NCI-H524 treated with DMSO at 0.1 percent for 48 hours (cell line): ENCODE measurements at regions not wholly inside any gene's neighbourhood (a gene's known extent, or its start where the extent isn't known, plus 50 kb on each side); places are given as distances from the start of the nearest gene placed in this dataset.
"Not testable (repeated sequence)": the region's sequence is repeated elsewhere in the genome, so short reads cannot be mapped to it uniquely, and the experiment has no call there.

ENCODE experiments used
- DNase-seq: peaks from one replicate; lab custom pipeline; 2025; lab: John Stamatoyannopoulos, UW

DNA sequence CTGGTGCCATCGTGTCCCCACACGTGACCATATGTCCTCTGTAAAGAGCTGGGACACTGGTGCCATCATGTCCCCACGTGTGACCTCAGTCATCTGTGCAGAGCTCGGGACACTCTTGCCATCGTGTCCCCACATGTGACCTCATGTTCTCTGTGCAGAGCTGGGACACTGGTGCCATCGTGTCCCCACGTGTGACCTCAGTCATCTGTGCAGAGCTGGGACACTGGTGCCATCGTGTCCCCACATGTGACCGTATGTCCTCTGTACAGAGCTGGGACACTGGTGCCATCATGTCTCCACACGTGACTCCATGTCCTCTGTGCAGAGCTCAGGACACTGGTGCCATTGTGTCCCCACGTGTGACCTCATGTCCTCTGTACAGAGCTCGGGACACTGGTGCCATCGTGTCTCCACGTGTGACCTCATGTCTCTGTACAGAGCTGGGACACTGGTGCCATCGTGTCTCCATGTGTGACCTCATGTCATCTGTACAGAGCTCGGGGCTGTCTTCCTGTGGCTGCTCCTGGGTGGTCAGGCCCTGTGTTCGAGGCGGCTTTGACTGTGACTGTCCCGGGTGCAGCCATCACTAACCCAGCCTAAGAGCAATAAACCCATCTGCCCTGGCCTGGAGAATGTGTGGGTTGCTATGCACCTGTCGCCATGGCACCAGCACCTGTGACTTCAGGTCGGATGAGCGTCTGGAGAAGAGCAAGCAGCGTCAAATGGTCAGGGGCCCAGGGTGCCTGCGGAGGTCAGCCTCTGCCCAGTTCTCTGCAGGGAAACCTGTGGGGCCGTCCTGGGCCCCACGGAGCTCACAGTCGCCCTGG lies 334.4 kb downstream of the ADGRD1 start:
- DNase-seq, result no peak

DNA sequence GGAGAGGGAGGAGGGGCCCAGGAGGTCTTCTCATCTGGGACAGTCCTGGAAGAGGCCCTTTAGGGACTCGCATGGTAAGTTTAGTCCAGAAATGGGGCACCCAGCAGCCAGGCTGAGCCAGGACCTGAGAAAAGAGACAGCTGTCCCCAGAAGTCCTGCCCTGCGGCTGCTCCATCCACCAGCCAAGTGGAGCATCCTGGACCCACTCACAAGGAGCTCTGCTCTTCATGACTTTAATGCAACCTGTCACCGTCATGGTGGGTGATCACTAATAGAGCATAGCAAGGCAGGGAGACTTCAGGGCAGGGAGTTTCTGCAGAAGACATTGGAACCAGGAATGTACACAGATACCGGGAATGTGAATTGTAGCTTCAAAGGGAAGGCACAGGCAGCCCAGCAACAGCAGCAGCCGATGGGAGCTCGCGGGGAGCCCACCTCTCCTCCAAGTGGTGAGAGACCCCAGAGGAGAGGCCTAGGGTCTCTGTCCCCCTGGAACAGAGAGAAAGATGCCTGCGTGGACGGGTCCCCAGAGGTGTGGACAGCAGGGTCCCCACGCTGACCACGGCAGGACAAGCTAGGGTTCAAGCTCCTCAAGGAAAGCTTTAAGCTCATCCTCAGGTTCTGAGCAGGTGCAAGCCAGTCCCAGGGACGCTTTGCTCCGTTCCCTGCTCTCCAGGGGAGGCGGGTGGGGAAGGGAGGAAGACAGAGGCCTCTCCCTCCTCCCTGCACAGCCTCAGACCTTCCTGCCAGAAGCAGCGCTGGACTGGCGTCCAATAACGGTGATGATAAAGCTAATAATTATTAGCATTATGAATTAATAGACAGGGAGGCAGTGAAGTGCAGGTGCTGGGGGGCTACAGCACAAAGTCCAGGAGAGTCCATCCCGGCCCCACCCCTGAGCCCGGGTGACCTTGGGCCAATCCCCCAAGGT lies 335.3 kb downstream of the ADGRD1 start:
- DNase-seq, result not testable (repeated sequence)

DNA sequence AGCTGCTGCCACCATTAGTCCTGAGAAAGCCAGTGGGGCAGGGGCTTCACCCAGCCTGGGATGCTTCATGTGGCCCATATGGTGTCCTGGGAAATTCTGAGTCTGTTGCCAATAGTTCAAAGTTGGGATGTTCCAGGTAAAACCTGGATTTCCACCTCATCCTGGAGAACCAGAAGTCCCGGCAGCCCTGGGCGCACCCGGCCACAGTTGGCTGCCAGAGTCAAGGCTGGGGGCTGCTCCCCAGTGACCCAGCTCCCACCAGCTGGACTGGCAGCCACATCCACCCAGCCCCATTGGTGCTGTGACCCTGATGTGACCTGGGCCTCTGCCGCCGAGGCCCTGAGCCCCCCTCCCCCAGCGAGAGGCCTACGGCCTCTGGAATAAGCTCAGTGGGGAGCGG lies 336.1 kb downstream of the ADGRD1 start:
- not testable (repeated sequence) for DNase-seq

DNA sequence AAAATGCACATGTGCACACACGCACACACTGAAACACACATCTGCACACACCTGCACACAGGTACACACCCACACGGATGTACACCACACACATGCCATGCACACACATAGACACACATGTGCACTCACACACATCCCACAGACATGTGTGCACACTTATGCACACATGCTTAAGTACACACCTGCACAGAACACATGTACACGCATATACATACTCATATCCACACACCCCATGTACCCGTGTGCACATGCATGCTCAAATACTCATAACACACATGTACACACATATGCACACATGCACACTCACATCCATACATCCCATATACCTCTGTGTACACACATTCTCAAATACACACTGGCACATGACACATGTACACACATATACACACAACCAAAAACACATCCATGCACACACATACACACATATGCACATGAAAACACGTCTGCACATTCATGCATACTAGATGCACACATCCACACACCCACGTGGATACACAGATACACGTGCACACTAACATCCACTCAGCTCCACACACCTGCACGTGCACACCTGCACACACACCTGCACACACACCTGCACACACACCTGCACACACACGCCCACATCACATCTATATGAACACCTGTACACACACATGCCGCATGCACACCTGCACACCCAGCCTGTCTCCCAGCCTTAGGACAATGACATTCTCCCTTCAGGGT lies 336.7 kb downstream of the ADGRD1 start:
- no peak for DNase-seq

DNA sequence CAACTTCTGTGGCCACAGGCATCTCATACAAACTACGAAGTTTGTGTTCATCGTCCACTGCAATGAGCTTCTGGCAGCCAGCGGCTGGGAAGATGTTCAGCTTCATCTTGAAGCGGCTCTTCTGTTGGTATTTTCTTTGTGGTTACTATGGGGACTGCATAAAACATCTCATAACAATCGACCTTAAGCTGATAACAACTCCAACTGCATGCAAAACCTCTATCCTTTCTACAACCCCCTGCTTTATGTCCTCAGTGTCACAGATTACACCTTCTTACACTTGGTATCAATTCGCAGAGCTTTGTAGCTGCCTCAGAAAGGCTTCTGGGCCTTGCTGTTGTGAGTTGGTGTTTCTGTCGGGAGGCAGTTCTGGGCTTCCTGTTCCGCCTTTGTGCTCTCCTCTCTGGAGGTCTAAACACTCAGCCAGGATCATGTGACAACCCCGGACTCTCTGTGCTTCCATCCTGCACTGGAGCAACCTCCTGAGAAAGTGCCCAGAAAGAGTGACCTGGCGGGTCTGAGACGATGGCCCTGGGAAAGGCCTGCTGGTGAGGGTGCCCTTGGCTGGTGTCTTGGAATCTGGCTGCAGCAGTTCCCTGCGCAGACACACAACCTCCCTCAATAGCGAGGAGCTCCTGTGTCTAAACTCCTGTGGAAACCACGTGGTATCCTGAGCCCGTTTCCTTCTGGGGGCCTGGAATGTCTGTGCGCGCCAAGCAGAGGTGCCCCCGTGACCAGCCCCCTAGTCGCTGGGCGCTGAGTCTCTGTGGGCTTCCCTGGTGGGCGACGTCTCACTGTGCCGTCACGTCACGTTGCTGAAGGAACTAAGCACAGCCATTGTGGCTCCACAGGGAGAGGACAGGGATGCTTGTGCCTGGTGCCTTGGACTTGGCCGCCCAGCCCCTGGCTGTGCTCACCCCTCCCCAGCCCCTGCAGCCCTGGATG lies 339.6 kb downstream of the ADGRD1 start:
- not testable (repeated sequence) for DNase-seq

DNA sequence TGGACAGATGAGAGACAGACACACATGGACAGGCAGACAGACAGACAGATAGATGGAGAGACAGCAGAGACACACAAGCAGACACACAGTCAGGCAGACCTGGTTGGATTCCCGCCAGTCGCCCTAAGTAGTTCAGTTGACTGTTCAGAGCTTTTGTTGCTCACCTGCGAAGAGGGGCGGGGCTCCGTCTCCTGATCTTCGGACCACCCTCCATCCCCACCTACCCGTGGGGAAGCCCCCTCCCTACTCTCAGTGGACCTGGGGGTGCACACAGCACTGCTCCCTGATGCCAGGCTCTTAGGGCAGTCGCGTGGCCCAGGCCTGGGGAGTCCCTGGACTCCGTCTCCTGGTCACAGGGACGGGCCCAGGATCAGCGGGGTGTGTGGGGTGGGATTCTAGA lies 341.0 kb downstream of the ADGRD1 start:
- DNase-seq, result not testable (repeated sequence)

DNA sequence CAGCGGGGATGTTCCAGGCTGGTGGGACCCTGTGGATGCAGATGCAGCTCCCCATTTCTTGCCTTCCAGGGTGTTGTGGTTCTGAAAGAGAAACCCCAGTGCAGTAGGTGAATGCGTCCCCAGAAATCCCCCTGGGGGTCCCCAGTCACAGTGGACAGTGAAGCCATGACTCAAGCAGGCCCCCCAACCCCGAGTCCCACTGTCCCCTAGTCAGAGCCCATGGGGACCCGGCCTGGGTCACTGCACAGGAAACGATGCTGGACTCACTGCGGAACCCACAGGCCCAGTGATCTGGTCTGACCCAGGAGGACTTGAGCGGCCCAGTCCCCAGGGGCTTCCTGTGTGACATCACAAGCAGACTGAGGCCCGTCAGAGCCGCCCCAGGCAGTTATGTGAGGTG lies 341.4 kb downstream of the ADGRD1 start:
- DNase-seq, result not testable (repeated sequence)

DNA sequence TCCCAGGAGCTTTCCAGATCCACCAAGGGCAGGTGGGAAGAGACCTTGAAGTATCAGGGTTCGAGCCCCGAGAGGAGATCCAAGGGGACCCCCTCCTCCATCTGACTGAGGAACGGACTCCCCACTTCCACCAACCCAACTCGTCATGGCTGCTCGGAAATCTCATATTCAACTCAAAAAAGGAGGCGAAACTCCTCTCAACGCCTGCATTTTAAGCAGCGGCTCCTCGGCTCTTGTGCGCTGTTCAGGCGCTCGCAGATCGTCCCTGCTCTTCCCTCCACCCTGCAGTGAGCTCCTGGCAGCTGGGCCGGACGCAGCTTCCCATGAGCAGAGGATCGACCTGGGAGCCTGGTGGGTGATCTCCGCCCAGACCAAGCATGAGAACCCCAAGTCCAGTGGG lies 341.9 kb downstream of the ADGRD1 start:
- not testable (repeated sequence) for DNase-seq

DNA sequence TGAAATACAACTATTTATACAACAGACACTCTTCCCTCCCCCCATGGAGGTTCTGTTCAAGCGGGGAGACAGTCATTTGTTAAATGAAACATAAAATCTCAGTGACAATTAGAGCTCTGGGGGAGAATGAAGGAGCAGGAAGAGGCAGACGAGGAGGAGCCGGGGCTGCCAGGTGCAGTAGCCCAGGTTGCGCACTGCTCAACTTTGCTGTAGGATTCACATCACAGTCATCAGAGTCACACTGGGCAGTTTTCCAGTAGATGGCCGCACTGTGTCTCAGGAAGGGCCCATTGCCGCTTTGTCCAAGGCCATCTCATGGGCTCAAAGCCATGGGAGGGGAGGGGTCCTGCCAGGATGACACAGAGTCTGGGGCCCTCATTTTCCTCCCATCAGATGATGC lies 342.4 kb downstream of the ADGRD1 start:
- not testable (repeated sequence) for DNase-seq

DNA sequence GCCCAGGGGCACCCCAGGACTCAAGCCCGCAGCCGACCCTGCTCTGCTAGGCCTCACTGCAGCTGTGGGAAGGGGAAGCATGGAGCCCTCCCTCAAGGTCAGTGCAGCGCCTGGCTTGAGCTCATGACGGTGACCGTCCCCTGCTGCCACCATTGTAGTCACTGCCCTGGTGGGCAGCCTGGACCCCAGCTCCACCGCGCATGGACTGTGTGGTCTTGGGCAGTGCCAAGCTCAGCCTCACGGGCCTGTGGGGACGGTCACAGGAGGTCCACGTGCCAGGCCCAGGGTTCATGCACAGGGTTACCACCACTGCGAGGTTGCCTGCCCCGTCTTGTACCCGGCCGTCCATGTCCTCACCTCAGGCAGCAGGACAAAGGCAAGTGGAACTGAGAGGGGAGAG lies 342.9 kb downstream of the ADGRD1 start:
- DNase-seq, result not testable (repeated sequence)

DNA sequence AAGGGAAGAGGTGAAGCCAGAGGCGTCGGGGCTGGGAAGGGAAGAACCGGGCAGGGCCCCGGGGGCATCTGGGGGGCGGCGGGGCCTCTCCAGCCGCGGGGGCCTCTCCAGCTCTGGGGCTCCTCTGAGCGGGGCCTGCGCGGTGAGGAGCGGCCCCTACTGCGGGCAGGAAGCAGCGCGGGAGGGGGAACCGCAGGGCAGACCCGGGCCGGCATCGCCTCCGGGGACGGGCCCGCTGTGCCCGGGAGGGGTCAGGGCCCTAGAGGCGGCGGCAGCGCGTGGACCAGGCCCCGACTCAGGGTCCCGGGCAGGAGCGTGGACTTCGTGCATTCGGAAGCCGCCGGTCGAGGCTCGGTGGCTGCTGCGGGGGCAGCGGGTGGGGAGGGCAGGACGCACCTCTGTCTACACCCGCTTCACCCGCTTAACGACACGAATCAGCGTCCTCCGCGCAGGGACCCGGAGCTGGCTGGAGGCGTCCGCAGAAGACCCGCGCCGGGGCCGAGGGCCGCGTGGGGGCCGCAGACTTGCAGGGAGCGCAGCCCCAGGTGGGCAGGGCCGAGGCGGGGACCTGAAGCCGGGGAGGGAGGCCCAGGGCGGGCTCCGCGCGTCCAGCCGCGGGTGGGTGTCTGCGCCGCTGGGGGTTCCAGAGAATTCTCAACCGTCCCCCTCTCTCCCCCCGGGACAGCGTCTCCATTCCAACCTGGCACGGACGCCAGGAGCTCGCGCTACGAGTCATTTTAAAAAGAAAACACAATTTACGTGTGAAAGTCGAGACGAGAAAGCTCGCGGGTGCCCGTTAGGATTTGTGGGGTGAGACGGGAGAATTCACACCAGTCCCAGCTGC lies 345.0 kb downstream of the ADGRD1 start:
- not testable (repeated sequence) for DNase-seq

DNA sequence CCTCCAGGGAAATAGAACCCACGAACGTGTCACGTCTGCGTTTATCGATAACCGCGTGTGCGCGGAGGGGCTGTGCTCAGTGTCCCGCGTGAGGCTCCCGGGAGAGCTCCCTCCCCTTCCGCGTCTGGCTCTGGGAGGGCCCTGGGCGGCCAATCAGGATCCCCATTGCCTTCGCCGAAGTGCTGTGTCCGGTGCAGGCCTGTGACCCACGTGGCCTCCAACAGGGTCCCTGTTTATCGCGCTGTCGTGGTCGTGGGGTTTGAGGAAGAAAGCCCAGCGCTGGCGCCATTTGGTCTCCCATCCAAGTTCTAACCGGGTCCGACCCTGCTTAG lies 345.6 kb downstream of the ADGRD1 start:
- not testable (repeated sequence) for DNase-seq

DNA sequence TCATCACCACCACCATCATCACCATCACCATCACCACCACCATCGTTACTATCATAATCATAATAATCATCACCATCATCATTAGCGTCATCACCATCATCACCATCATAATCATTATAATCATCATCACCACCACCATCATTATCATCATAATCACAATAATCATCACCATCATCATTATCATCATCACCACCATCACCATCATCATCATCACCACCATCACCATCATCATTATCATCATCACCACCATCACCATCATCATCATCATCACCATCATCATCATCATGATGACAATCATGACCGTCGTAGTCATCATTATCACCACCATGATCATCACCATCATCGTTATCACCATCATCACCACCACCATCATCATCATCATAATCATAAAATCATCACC lies 349.9 kb downstream of the ADGRD1 start:
- not testable (repeated sequence) for DNase-seq

DNA sequence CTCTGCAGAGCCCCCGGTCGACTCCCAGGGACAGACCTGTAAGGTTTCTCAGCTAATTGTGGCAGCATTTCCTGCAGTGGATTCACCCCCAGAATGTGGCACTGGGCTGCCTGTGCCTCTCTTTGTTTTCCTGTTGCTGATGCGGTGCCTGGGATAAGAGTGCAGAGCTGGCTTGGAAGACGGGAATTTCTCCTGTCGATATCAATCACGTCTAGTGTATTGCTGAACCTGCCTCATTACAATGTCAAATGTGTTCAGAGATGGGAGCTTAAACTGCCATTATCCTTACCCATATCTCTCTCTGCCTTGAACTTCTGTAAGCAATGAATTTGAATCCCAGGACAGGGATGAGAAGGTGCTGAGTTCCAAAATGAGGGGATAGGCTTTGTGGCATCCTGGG lies 350.9 kb downstream of the ADGRD1 start:
- not testable (repeated sequence) for DNase-seq

DNA sequence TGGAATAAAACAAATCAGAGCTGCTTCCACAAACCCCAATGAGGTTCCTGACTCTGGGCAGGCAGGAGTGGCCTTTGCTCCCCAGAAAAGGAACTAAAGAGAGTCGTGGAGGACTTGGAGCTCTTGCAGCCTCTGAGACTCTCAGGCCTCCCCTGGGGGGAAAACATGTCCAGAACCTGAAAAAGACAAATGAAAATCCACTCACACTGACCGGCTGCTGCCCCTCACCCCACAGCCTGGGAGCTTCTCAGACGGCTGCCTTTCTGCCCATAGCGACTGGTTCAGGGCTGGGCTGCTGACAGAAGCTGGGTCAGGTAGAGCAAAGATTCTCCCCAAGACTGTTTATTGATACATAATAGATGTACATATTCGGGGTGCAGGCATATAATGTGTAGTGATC lies 356.0 kb downstream of the ADGRD1 start:
- DNase-seq, result no peak

DNA sequence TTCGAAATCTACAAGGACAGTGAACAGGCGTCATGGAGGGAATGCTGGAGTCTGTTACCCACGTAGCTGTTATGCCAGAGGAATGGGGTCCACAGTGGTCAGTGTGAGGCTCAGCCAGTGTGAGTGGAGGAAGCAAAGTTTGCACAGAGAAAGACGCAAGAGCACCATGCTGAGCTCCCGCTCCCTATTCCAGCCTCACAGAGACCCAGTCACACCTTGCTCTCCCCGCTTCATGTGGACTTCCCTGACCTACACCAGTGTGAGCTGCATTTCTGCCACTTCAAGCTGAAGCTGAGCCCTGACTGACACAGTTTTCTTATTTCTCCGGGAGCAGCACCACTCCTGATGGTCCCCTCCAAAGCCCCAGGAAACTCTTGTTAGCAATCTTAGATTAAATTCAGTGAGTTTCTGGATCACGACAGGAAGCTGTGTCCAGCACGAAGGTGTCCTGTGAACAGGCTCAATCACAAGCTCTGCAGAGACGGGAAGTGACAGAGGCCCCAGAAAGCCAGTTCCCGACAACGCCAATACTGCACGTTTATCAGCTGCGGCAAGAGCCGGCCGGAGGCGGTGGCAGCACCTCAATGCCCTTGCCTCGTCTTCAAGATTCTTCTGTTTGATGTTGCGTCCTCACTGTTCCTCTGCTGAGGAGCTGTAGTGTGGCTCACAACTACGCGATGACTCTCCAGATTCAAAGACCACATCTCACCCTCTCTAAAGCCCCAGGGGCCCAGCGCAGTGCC lies 356.7 kb downstream of the ADGRD1 start:
- not testable (repeated sequence) for DNase-seq

DNA sequence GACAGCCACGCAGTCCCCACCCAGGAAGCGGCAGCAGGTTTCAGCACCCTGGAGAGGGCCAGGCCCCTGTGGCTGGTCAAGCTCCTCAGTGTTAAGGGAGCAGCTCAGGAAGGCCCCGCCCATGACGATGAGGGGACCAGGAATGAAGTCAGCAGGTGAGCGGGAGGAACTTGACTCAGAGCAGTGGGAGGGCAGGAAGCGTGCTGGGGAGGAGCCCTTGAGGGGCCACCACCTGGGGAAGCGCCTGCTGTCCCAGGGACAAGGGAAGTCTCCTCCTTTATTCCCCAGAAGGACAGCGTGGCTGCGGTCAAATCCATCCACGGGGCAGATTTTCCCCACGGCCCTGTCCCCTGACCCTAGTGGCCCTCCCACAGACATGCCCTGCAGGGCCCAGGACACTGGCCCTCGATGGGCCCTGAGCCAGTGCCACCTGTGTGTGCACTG lies 357.6 kb downstream of the ADGRD1 start:
- not testable (repeated sequence) for DNase-seq

DNA sequence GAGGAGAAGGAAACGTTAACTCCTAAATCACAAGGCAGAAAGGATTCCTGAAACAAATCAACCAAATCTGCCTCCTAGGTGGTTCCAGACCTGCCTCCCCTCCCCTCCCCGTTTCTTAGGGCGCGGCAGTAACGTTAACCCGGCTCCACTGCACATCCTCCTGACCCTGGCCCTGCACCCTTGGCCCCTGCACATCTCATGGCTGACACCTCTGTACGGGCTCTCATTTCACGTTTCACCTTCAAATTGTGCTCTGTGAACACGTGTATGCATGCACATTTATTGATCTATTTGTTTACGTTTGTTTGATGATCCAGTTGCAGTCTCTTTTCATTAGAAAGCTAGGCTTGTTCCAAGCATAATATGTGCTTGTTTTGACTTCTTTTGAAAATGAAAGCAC lies 358.1 kb downstream of the ADGRD1 start:
- DNase-seq, result no peak

DNA sequence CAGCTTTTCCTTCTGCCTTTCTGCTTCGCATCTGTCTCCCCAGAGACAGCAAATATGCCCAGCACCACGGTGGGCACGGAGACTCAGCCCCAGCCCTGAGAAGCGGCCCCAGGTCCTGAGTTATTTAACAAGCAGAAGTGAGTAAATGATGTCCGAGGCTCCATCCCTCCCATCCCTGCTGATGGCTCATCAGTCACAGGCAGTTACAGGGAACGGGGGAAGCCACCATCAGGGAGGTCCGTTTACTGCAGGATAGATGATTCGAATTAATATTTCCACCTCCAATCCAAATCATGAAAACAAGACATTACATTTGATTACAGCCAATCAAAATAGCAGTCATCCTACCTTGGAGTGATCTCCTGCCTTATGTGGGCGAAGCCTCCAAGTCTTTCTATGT lies 358.7 kb downstream of the ADGRD1 start:
- DNase-seq, result not testable (repeated sequence)
